ENCODE measurements at regions not wholly inside any gene's neighbourhood (a gene's known extent, or its start where the extent isn't known, plus 50 kb on each side); places are given as distances from the start of the nearest gene placed in this dataset.

GRCh38 chr5:164350236-164350635 lies 844.8 kb downstream of the MAT2B start:
- ChIA-PET CTCF (no interaction called here), POLR2A (no interaction called here)
- no peak for ATAC-seq
- no peaks in the 10 kb centered on the region for H3K9me3 Mint-ChIP-seq
- TF ChIP-seq FOXP1 (CRISPR knock-in tag; IDR thresholded peaks at IDR 0.05; ENCODE audit: borderline replicate concordance) (no peak), ATF3 (CRISPR knock-in tag; conservative IDR thresholded peaks at IDR 0.05) (no peak), CBFB (CRISPR knock-in tag; IDR thresholded peaks at IDR 0.05; ENCODE audit: low read depth) (no peak), AR (CRISPR knock-in tag; IDR thresholded peaks at IDR 0.05) (no peak)
- H3K27ac Mint-ChIP-seq, result no peak overlapping the region
- H3K36me3 Mint-ChIP-seq, result no peaks in the 10 kb centered on the region
- H3K4me3 Mint-ChIP-seq, result no peak overlapping the region
- H3K4me1 Mint-ChIP-seq, result peaks cover 25% of the 10 kb centered on the region
- no peaks in the 10 kb centered on the region for H3K27me3 Mint-ChIP-seq (ENCODE audit: low read depth)
- DNase-seq (ENCODE audit: low spot score), result no peak

GRCh38 chr5:164351245-164351834 lies 845.9 kb downstream of the MAT2B start:
- peaks cover 23% of the 10 kb centered on the region for H3K4me1 Mint-ChIP-seq
- H3K36me3 Mint-ChIP-seq, result no peaks in the 10 kb centered on the region
- H3K27me3 Mint-ChIP-seq (ENCODE audit: low read depth), result no peaks in the 10 kb centered on the region
- no peaks in the 10 kb centered on the region for H3K9me3 Mint-ChIP-seq
- TF ChIP-seq EMX1 (CRISPR knock-in tag; IDR thresholded peaks at IDR 0.05) (no peak), SMAD4 (CRISPR knock-in tag; IDR thresholded peaks at IDR 0.05) (no peak), CTCF (IDR thresholded peaks at IDR 0.05) (no peak), MLX (CRISPR knock-in tag; IDR thresholded peaks at IDR 0.05) (no peak), CDX4 (CRISPR knock-in tag; IDR thresholded peaks at IDR 0.05; ENCODE audit: borderline replicate concordance) (no peak)
- no peak for ATAC-seq
- H3K27ac Mint-ChIP-seq, result no peak overlapping the region
- ChIA-PET POLR2A (no interaction called here), CTCF (no interaction called here)
- no peak for DNase-seq (ENCODE audit: low spot score)
- H3K4me3 Mint-ChIP-seq, result no peak overlapping the region

- H3K4me1 Mint-ChIP-seq, result peaks cover 14% of the 10 kb centered on the region
- H3K27ac Mint-ChIP-seq, result no peak overlapping the region
- no peak for DNase-seq (ENCODE audit: low spot score)
- ATAC-seq, result peak; percentile 59
- H3K36me3 Mint-ChIP-seq, result no peaks in the 10 kb centered on the region
- TF ChIP-seq ELF4 (CRISPR knock-in tag; IDR thresholded peaks at IDR 0.05; ENCODE audit: low read depth), result no peak
- no peak for TF ChIP-seq ATF2 (CRISPR knock-in tag; IDR thresholded peaks at IDR 0.05; ENCODE audit: borderline replicate concordance, low read depth)
- TF ChIP-seq FOXJ3 (CRISPR knock-in tag; IDR thresholded peaks at IDR 0.05; ENCODE audit: borderline replicate concordance), result no peak
- TF ChIP-seq NFATC4 (CRISPR knock-in tag; IDR thresholded peaks at IDR 0.05), result no peak
- no peak for TF ChIP-seq TP53 (CRISPR knock-in tag; IDR thresholded peaks at IDR 0.05)
- TF ChIP-seq ZNF512 (CRISPR knock-in tag; IDR thresholded peaks at IDR 0.05; ENCODE audit: borderline replicate concordance), result no peak
- no peak for TF ChIP-seq GTF2I (CRISPR knock-in tag; conservative IDR thresholded peaks at IDR 0.05)
- no peak for TF ChIP-seq USF1 (CRISPR knock-in tag; IDR thresholded peaks at IDR 0.05)
- H3K27me3 Mint-ChIP-seq (ENCODE audit: low read depth), result no peaks in the 10 kb centered on the region
- CTCF ChIA-PET, result no interaction called here
- POLR2A ChIA-PET, result no interaction called here
- no peak overlapping the region for H3K4me3 Mint-ChIP-seq
- H3K9me3 Mint-ChIP-seq, result no peaks in the 10 kb centered on the region
These were observed 847.3 kb downstream of the MAT2B start for GRCh38 chr5:164352695-164353094.
